Coronary artery (tissue), 2 donors: ENCODE measurements at regions not wholly inside any gene's neighbourhood (a gene's known extent, or its start where the extent isn't known, plus 50 kb on each side); places are given as distances from the start of the nearest gene placed in this dataset.
"Not testable (repeated sequence)": the region's sequence is repeated elsewhere in the genome, so short reads cannot be mapped to it uniquely, and the experiment has no call there.

Source experiments
- DNase-seq: peaks from one replicate; pipeline ENCODE4 v3.0.0-alpha.2; 2017; ENCODE audit warnings: low spot score
- H3K27ac ChIP-seq, 2 donors: fragments of 200-600 bp; sonication (generic); one replicate each; pipeline ENCODE4 v1.5.1; 2016 to 2019
- H3K4me3 ChIP-seq: fragments of 200-600 bp; sonication (generic); 2 replicates; pipeline ENCODE4 v1.5.1; 2016; ENCODE audit warnings: mild to moderate bottlenecking, moderate library complexity
- TF ChIP-seq, protein P1 (sequence below): fragments of 200-600 bp; sonication (generic); IDR thresholded peaks from one replicate; pipeline ENCODE4 v1.5.1; 2019; ENCODE audit warnings: antibody characterized with exemption

DNA sequence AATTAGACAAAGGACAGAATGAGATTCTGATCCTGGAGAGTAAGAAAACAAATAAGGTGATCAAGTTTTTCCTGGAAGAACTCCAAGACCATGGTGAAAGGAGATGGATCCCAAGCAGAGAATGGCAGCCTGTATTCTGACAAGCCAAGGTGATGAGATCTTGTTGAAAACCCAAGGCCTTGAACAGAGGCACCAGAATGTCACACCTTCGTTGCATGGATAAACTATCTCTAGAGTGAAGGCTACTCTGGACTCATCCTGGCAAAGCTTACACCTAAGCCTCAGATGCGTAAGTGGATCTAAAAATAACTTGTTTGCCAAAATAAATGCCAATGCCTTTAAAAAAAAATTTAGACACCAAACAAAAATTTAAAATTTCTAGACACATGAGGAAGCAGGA lies 605.9 kb downstream of the ETNK1 start:
- TF ChIP-seq, protein P1, sequence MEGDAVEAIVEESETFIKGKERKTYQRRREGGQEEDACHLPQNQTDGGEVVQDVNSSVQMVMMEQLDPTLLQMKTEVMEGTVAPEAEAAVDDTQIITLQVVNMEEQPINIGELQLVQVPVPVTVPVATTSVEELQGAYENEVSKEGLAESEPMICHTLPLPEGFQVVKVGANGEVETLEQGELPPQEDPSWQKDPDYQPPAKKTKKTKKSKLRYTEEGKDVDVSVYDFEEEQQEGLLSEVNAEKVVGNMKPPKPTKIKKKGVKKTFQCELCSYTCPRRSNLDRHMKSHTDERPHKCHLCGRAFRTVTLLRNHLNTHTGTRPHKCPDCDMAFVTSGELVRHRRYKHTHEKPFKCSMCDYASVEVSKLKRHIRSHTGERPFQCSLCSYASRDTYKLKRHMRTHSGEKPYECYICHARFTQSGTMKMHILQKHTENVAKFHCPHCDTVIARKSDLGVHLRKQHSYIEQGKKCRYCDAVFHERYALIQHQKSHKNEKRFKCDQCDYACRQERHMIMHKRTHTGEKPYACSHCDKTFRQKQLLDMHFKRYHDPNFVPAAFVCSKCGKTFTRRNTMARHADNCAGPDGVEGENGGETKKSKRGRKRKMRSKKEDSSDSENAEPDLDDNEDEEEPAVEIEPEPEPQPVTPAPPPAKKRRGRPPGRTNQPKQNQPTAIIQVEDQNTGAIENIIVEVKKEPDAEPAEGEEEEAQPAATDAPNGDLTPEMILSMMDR: no peak
- Histone ChIP-seq H3K27ac (no peak overlapping the region), H3K4me3 (no peak overlapping the region)
- no peak for DNase-seq

DNA sequence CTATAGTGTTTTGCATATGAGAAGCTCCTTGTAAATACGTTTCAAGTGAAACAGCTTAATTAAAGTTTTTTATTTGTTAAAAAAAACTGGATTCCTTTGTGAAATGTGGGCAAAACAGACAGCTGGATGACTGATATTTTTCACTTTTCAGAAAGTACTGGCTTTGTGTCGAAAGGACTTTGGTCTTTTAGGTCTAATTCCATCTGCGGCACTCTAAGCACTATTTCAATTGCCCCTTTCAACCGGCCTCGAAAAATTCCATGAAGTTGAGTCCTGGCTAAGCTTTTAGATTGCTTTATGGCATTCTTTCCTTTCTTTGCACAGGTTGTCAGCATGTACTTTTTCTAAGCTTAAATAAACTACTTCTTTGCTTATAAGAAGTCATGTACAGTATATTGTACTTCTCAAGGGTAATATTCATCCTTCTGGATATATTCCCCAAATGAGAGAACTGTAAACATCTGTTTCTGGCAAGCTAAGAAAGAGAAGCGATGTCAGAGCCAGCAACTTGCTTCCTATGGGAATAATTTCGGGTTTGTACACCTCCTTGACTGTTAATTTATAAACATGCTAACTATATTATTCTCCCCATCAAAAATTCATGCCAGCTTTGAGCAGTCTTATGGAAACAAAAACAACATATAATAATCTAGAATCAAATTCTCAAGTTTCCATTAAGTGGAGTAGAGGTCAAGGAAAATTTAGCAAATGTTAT lies 611.3 kb downstream of the ETNK1 start:
- TF ChIP-seq, protein P1: no peak
- DNase-seq: no peak
- H3K27ac ChIP-seq: no peak overlapping the region
- H3K4me3 ChIP-seq: no peak overlapping the region

DNA sequence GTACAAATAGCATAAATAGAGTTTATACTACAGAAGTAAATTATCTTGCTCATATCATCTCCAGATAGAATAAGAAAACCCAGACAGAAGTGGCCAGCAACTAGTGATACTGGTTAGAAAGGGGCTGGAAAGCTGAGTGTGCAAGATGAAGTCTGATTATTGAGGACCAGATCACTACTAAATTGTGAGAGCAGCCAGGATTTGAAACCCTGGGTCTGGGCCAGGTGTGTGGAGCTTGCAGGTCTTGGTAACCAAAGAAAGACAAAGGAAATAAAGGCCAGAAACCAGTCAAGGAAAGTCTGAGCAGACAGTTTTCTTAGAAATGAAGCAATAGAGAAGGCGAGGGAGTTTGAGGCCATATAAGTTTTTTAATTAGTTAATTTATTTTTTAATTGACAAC lies 611.8 kb downstream of the ETNK1 start:
- TF ChIP-seq, protein P1: no peak
- no peak for DNase-seq
- H3K4me3 ChIP-seq: no peak overlapping the region
- no peak overlapping the region for H3K27ac ChIP-seq

DNA sequence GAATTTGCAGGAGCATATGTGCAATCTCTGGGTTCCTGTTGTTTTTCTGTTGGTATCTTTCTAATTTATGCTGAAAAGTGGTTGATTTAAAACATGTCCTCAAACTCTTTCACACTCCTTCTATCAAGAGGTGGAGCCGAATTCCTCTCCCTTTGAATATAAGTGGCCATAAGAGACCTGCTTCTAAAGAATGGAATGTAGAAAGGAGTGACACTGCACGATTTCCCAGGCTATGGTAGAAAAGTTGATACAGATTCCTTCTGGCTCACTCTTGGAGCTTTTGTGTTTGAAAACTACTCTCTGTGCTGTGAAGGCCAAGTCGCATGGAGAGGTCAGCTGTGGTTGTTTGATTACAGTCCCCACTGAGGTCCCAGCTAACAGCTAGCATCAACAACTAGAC lies 613.2 kb downstream of the ETNK1 start:
- Histone ChIP-seq H3K27ac (no peak overlapping the region), H3K4me3 (no peak overlapping the region)
- no peak for DNase-seq
- TF ChIP-seq, protein P1: no peak

DNA sequence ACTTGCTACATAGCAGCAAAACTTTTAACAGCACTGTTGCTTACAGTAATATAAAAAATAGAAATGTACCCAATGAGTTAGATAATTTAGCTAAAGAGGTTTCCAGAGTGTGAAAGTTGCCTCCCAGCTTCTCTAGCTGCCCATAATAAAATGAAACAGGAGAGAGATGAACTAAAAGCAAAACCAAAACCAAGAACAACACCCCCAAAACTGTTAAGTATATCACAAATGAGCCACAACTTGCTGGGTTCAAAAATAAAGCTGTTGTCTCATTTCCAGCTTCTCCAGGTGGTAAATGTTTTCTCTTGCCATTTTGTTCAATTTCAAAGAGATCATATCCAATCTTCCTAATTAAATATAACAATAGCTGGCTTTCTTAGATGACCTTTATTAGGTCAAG lies 614.0 kb downstream of the ETNK1 start:
- DNase-seq: no peak
- Histone ChIP-seq H3K27ac (no peak overlapping the region), H3K4me3 (no peak overlapping the region)
- TF ChIP-seq, protein P1: no peak

DNA sequence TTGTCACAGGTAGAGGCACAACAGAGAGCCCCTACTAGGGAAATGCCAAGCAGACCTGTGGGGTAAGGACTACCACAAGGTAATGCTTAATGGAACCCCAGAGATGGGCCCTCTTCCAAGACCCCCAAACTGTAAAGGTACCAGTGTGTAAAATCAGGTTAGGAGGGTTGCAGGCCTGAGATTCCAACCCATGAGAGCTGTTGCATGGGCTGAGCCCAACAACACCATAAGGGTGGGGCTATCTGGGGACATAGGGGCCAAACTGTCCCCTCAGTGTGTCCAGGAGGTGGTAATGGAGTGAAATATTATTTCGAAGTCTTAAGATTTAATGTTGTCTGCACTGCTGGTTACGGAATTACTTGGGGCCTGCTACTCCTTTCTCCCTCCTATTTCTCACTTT lies 620.2 kb downstream of the ETNK1 start:
- TF ChIP-seq, protein P1: no peak
- Histone ChIP-seq H3K27ac (no peak overlapping the region), H3K4me3 (no peak overlapping the region)
- no peak for DNase-seq

DNA sequence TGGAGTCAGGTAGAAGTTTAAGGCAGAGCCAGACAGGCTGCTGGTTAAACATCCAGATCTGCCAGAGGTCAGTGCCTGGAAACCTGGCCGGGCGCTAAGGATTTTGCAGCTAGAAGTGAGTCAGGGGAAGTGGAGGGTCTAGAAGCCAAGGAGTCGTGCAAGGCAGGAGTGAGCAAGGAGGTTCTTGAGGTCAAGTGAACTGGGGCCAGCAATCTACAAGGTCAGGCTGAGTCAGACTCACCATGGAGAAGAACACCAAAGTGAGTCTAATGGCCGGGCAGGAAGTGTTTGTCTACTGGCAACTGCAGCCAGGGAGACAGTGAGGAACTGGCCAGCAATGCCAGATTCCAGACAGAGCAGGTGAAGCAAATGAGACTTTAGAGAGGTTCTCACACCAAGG lies 628.2 kb downstream of the ETNK1 start:
- Histone ChIP-seq H3K27ac (no peak overlapping the region), H3K4me3 (no peak overlapping the region)
- DNase-seq: no peak
- TF ChIP-seq, protein P1: no peak

DNA sequence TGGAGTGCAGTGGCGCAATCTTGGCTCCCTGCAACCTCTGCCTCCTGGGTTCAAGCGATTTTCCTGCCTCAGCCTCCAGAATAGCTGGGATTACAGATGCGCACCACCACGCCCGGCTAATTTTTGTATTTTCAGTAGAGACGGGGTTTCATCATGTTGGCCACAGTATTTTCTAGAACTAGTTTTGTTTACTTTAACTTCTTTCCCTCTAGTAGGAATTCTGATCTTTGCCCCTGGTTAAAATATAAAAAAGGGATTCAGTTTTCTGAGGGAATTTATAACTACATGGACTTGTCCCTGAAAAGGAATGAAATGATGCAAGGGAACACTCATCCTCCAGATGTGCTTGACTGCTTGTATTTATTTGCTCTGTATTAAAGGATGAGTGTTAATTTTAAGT lies 628.9 kb downstream of the ETNK1 start:
- DNase-seq, H3K4me3 ChIP-seq, H3K27ac ChIP-seq: not testable (repeated sequence)
